ENCODE measurements at regions not wholly inside any gene's neighbourhood (a gene's known extent, or its start where the extent isn't known, plus 50 kb on each side); places are given as distances from the start of the nearest gene placed in this dataset.

DNA sequence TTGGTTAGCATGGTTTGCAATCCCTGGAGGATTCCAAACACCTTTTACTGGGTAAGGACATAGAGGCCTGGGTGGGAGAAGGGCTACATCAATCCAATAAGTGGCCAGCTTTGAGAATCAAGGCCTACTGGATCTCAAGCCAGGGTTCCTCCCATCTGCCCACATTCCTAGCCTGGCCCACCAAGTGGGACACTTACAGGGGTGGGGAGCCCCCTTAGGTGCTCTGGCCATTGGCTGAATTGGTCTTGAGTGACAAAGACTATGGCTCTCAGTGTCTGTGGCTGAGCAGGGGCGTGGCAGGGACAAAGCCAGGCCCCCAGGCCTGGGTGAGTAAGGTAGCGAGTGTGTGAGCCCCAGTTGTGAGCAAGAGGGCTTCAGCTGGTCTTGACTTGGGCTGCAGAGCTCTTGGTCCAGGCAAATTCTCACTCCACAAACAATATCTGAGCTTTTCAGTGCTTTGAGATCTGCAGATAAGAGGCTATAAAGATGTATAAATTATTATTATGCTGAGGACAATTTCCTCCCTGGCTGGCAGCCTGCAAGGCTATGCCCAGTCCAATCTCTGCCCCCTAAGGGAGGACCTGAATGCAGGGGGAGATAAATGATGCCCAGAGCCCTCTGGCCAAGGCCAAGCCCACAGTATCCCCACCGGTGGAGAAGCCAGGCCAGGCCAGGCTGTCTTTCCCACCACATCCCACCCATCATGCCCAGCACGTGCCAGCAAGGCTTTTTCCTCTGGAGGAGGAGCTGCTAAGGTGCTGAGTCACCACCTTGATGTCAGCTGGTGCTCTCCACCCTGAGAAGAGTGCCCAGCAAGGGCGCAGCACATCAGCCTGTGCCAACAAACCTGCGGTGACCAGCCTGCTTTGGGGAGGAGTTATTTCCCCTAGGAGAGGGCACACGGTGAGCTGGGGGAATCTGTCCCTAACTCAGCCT is 80.7 kb upstream of the DUSP5 start (continued):
- TF ChIP-seq HINFP (CRISPR knock-in tag; IDR thresholded peaks at IDR 0.05; ENCODE audit: low read depth) (no peak), U2AF2 (IDR thresholded peaks at IDR 0.05; ENCODE audit: low read depth, low read length) (no peak), ZNF775 (CRISPR knock-in tag; IDR thresholded peaks at IDR 0.05; ENCODE audit: borderline replicate concordance) (no peak)

DNA sequence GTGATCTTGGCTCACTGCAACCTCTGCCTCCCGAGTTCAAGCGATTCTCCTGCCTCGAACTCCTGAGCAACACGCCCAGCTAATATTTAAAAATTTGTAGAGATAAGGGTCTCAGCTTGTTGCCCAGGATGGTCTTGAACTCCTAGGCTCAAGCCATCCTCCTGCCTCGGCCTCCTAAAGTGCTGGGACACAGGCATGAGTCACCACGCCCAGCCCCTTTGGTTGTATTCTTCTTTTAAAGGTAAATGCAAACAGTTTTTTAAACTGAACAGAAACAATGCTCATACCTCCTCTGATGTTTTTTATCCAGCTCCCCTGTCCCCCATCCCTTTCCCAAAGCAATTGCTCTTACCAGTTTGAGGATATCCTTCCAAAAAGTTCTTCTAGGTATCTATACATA is 79.5 kb upstream of the DUSP5 start:
- H3K4me2 ChIP-seq (ENCODE audit: low read depth, low read length) = no peak overlapping the region
- ChIA-PET CTCF (ENCODE audit: low intra/inter-chr PET ratio, low total read pairs) (no interaction called here), POLR2A (no interaction called here)
- peaks cover 5 to 16% of the 10 kb centered on the region in 2 experiments; a peak in 3 of 5 replicates for H3K27me3 ChIP-seq (ENCODE audit: control insufficient read depth in 1 of 2, insufficient read depth in 2 of 2, low read length in 2 of 2)
- no peak overlapping the region for H2AFZ ChIP-seq (ENCODE audit: low read length)
- no peak for TF ChIP-seq ZSCAN9 (CRISPR knock-in tag; IDR thresholded peaks at IDR 0.05; ENCODE audit: borderline replicate concordance)
- no peak for TF ChIP-seq HNRNPLL (IDR thresholded peaks at IDR 0.05; ENCODE audit: low read depth, low read length, poor library complexity, severe bottlenecking)
- TF ChIP-seq, protein P1, sequence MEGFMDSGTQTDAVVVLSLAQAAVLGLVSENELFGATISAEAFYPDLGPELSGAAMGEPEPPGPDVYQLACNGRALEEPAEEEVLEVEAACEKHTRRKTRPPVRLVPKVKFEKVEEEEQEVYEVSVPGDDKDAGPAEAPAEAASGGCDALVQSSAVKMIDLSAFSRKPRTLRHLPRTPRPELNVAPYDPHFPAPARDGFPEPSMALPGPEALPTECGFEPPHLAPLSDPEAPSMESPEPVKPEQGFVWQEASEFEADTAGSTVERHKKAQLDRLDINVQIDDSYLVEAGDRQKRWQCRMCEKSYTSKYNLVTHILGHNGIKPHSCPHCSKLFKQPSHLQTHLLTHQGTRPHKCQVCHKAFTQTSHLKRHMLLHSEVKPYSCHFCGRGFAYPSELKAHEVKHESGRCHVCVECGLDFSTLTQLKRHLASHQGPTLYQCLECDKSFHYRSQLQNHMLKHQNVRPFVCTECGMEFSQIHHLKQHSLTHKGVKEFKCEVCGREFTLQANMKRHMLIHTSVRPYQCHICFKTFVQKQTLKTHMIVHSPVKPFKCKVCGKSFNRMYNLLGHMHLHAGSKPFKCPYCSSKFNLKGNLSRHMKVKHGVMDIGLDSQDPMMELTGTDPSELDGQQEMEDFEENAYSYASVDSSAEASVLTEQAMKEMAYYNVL (CRISPR knock-in tag; IDR thresholded peaks at IDR 0.05; ENCODE audit: borderline replicate concordance) = no peak
- no peak for TF ChIP-seq HES4 (CRISPR knock-in tag; IDR thresholded peaks at IDR 0.05; ENCODE audit: borderline replicate concordance)
- TF ChIP-seq ZSCAN29 (CRISPR knock-in tag; conservative IDR thresholded peaks at IDR 0.05) = no peak
- TF ChIP-seq ZNF639 (CRISPR knock-in tag; conservative IDR thresholded peaks at IDR 0.05) = no peak
- no peak for TF ChIP-seq TRIM22 (IDR thresholded peaks at IDR 0.05)
- no peak for TF ChIP-seq ZMAT3 (CRISPR knock-in tag; conservative IDR thresholded peaks at IDR 0.05)
- TF ChIP-seq TFDP1 (CRISPR knock-in tag; IDR thresholded peaks at IDR 0.05; ENCODE audit: borderline replicate concordance) = no peak
- TF ChIP-seq ZNF331 (CRISPR knock-in tag; IDR thresholded peaks at IDR 0.05) = no peak
- no peak for TF ChIP-seq RFX5 (IDR thresholded peaks at IDR 0.05; ENCODE audit: low read depth, low read length)
- no peak for TF ChIP-seq RAD21 (CRISPR knock-in tag; IDR thresholded peaks at IDR 0.05)
- intact Hi-C loops (cut with micrococcal nuclease; ENCODE audit: unreplicated experiment) (no loop called here), in situ Hi-C loops (cut with HindIII; ENCODE audit: extremely low pct_ligation_motif_present, low pct_unique_long_range_greater_than_20kb) (no loop called here)
- no peaks in the 10 kb centered on the region for H3K9me3 ChIP-seq (ENCODE audit: low read length)
- no peaks in the 10 kb centered on the region for H4K20me1 ChIP-seq (ENCODE audit: insufficient read depth, low read length)
- H3K36me3 ChIP-seq (replicated peaks in 1 of 2; ENCODE audit: control insufficient read depth in 1 of 2, insufficient read depth in 2 of 2, low read length in 2 of 2) = no peaks in the 10 kb centered on the region
- no peak overlapping the region for H3K27ac ChIP-seq (ENCODE audit: extremely low read length, insufficient read depth, low read length)
- H3K4me3 ChIP-seq (replicated peaks in 1 of 3; ENCODE audit: insufficient read depth in 1 of 3, low read depth in 2 of 3, low read length in 3 of 3) = no peak overlapping the region
- FAIRE-seq (no peak), ATAC-seq (no peak), DNase-seq (ENCODE audit: low spot score) (no peak)
- no TSS peak for BruUV-seq (replicated peaks)
- no peaks in the 10 kb centered on the region for H3K79me2 ChIP-seq (ENCODE audit: insufficient read depth, low read length)
- WGBS (ENCODE audit: low lambda C conversion rate) = 47% methylated on average over 6 of the region's 6 CpGs
- no peak overlapping the region for H3K9ac ChIP-seq (ENCODE audit: insufficient read depth, low read depth, low read length)
- peaks cover 18% of the 10 kb centered on the region for H3K4me1 ChIP-seq (ENCODE audit: insufficient read depth, low read length)

Measured in HepG2 (cell line).